ENCODE measurements at regions not wholly inside any gene's neighbourhood (a gene's known extent, or its start where the extent isn't known, plus 50 kb on each side); places are given as distances from the start of the nearest gene placed in this dataset.

DNA sequence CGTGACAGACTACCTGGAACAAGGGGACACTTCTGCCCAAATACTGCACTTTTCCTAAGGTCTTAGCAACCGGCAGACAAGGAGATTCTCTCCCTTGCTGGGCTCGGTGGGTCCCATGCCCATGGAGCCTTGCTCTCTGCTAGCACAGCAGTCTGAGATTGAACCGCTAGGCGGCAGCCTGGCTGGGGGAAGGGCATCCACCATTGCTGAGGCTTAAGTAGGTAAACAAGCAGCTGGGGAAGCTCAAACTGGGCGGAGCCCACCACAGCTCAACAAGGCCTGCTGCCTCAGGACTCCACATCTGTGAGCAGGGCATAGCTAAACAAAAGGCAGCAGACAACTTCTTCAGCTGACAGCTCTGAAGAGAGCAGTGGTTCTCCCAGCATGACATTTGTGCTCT lies 87.8 kb upstream of the ASCC3 start:
- TF ChIP-seq, protein P1, sequence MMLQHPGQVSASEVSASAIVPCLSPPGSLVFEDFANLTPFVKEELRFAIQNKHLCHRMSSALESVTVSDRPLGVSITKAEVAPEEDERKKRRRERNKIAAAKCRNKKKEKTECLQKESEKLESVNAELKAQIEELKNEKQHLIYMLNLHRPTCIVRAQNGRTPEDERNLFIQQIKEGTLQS (CRISPR knock-in tag; conservative IDR thresholded peaks at IDR 0.05) = no peak
- TF ChIP-seq ZNF121 (CRISPR knock-in tag; IDR thresholded peaks at IDR 0.05) (no peak), FOXP1 (CRISPR knock-in tag; IDR thresholded peaks at IDR 0.05; ENCODE audit: borderline replicate concordance) (no peak), NFYB (CRISPR knock-in tag; conservative IDR thresholded peaks at IDR 0.05; ENCODE audit: low read depth) (no peak), TCF7 (CRISPR knock-in tag; IDR thresholded peaks at IDR 0.05; ENCODE audit: low read depth) (no peak), TP53 (CRISPR knock-in tag; IDR thresholded peaks at IDR 0.05) (no peak)
- TF ChIP-seq, protein P2, sequence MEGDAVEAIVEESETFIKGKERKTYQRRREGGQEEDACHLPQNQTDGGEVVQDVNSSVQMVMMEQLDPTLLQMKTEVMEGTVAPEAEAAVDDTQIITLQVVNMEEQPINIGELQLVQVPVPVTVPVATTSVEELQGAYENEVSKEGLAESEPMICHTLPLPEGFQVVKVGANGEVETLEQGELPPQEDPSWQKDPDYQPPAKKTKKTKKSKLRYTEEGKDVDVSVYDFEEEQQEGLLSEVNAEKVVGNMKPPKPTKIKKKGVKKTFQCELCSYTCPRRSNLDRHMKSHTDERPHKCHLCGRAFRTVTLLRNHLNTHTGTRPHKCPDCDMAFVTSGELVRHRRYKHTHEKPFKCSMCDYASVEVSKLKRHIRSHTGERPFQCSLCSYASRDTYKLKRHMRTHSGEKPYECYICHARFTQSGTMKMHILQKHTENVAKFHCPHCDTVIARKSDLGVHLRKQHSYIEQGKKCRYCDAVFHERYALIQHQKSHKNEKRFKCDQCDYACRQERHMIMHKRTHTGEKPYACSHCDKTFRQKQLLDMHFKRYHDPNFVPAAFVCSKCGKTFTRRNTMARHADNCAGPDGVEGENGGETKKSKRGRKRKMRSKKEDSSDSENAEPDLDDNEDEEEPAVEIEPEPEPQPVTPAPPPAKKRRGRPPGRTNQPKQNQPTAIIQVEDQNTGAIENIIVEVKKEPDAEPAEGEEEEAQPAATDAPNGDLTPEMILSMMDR (IDR thresholded peaks at IDR 0.05) = no peak
- TF ChIP-seq, protein P3, sequence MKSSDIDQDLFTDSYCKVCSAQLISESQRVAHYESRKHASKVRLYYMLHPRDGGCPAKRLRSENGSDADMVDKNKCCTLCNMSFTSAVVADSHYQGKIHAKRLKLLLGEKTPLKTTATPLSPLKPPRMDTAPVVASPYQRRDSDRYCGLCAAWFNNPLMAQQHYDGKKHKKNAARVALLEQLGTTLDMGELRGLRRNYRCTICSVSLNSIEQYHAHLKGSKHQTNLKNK (CRISPR knock-in tag; IDR thresholded peaks at IDR 0.05) = no peak
- TF ChIP-seq, protein P4, sequence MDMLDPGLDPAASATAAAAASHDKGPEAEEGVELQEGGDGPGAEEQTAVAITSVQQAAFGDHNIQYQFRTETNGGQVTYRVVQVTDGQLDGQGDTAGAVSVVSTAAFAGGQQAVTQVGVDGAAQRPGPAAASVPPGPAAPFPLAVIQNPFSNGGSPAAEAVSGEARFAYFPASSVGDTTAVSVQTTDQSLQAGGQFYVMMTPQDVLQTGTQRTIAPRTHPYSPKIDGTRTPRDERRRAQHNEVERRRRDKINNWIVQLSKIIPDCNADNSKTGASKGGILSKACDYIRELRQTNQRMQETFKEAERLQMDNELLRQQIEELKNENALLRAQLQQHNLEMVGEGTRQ (CRISPR knock-in tag; IDR thresholded peaks at IDR 0.05) = no peak

Data from WTC11 (cell line).